PC-9 (cell line): ENCODE measurements at regions not wholly inside any gene's neighbourhood (a gene's known extent, or its start where the extent isn't known, plus 50 kb on each side); places are given as distances from the start of the nearest gene placed in this dataset.

ENCODE experiments used
- BruUV-seq: library from RNA; stranded (reverse); fragments of 400-500 nt; replicated peaks from 2 replicates; lab custom pipeline; 2021; lab: Mats Ljungman, UMichigan
- CTCF ChIA-PET: fragments of 300-600 bp; sonication (Branson Sonifier 250); formaldehyde crosslinking; loops from one replicate; lab custom pipeline; 2022; ENCODE audit warnings: antibody characterized with exemption; lab: Charles Lee
- POLR2A ChIA-PET: fragments of 300-600 bp; sonication (Branson Sonifier 250); formaldehyde crosslinking; loops from one replicate; lab custom pipeline; 2022; ENCODE audit warnings: antibody characterized with exemption; ENCODE audit not compliant: unreplicated experiment; lab: Charles Lee
- DNase-seq, 2 experiments: peaks; one replicate each; pipeline versions ENCODE4 v3.0.0 to v3.0.0-alpha.2; 2015 to 2022; ENCODE audit warnings: mixed read lengths in 1 of 2
- H2AFZ ChIP-seq: fragments of 200-600 bp; sonication (generic); 2 replicates; pipeline ENCODE4 v1.8.1; 2017; ENCODE audit warnings: antibody characterized with exemption
- H3F3A ChIP-seq: fragments of 200-600 bp; sonication (generic); 2 replicates; pipeline ENCODE4 v1.8.1; 2017; ENCODE audit warnings: antibody characterized with exemption, mild to moderate bottlenecking, low read depth; ENCODE audit not compliant: insufficient read depth
- H3K27ac ChIP-seq: fragments of 200-600 bp; sonication (generic); 2 replicates; pipeline ENCODE4 v1.6.1; 2016; ENCODE audit warnings: mixed run types
- H3K27me3 ChIP-seq: fragments of 200-600 bp; sonication (generic); 2 replicates; pipeline ENCODE4 v1.6.1; 2016; ENCODE audit warnings: low read depth, mixed run types; ENCODE audit not compliant: insufficient read depth
- H3K36me3 ChIP-seq: fragments of 200-600 bp; sonication (generic); 2 replicates; pipeline ENCODE4 v1.6.1; 2016; ENCODE audit warnings: low read depth, mixed run types
- H3K4me1 ChIP-seq: fragments of 200-600 bp; sonication (generic); replicated peaks from 2 replicates; pipeline ENCODE4 v1.6.1; 2016; ENCODE audit warnings: mixed run types; ENCODE audit not compliant: insufficient read depth
- H3K4me2 ChIP-seq: fragments of 200-600 bp; sonication (generic); 2 replicates; pipeline ENCODE4 v1.6.1; 2017; ENCODE audit warnings: mixed run types
- H3K4me3 ChIP-seq: fragments of 200-600 bp; sonication (generic); 2 replicates; pipeline ENCODE4 v1.6.1; 2016; ENCODE audit warnings: mixed run types
- H3K79me2 ChIP-seq: fragments of 200-600 bp; sonication (generic); 2 replicates; pipeline ENCODE4 v1.6.1; 2017; ENCODE audit warnings: low read depth, mixed run types
- H3K9me2 ChIP-seq: fragments of 200-600 bp; sonication (generic); 2 replicates; pipeline ENCODE4 v1.8.1; 2017; ENCODE audit warnings: mild to moderate bottlenecking; ENCODE audit not compliant: insufficient read depth
- H3K9me3 ChIP-seq: fragments of 200-600 bp; sonication (generic); 2 replicates; pipeline ENCODE4 v1.8.1; 2016; ENCODE audit warnings: low read depth; ENCODE audit not compliant: insufficient read depth
- H4K20me1 ChIP-seq: fragments of 200-600 bp; sonication (generic); 2 replicates; pipeline ENCODE4 v1.8.1; 2017; ENCODE audit not compliant: insufficient read depth
- EZH2 ChIP-seq: fragments of 200-600 bp; sonication (generic); IDR thresholded peaks from 2 replicates; pipeline ENCODE4 v1.8.0; 2017; ENCODE audit warnings: antibody characterized with exemption, low read depth
- intact Hi-C: fragments of 100-400 bp; cut with micrococcal nuclease; formaldehyde crosslinking; loops from one replicate; pipeline ENCODE4 v1.10.0; 2022; ENCODE audit not compliant: unreplicated experiment
- TF ChIP-seq, protein P1 (sequence below): fragments of 200-600 bp; sonication (generic); conservative IDR thresholded peaks from 2 replicates; pipeline ENCODE4 v1.6.1; 2017; ENCODE audit warnings: mixed run types, antibody characterized with exemption, mild to moderate bottlenecking, moderate library complexity

DNA sequence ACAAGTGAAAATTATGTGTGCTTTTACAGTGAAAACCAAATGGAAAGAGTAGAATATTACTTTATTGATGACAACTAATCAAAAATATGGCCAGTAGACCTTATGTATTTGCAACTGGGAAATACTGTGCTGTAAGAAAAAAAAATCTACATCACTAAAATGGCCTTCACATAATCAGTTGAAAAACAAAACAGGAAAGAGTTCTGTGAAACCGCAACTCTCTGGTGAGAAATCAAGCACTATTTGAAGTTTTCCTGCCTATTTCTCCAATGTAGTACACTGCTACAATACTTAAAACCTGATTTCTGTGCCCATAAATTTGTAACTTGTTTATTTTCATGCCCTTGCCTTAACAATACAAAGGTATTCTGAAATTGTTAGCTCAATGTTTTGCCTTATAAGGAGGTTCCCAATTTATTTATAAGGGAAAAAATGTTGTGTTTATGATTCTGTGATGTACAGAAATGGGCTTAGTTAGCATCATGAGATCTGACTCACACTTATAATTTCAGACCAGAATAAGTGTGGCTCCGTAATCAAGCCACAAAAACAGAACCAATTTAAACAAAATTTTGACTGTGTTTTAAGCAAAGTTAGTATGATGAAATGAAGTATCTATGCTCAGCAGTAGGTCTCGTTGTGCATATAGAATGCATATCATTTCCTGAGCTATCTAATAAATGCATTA lies 147.1 kb downstream of the FAT4 start:
- H2AFZ ChIP-seq = no peak overlapping the region
- H3K9me3 ChIP-seq = no peaks in the 10 kb centered on the region
- no peaks in the 10 kb centered on the region for H3K36me3 ChIP-seq
- no peaks in the 10 kb centered on the region for H3K4me1 ChIP-seq
- H3F3A ChIP-seq = no peaks in the 10 kb centered on the region
- no peak overlapping the region for H3K27ac ChIP-seq
- H4K20me1 ChIP-seq = no peaks in the 10 kb centered on the region
- H3K9me2 ChIP-seq = no peaks in the 10 kb centered on the region
- intact Hi-C loops = no loop called here
- no peak overlapping the region for H3K4me2 ChIP-seq
- no peak overlapping the region for H3K4me3 ChIP-seq
- POLR2A ChIA-PET = no interaction called here
- CTCF ChIA-PET = no interaction called here
- TF ChIP-seq, protein P1, sequence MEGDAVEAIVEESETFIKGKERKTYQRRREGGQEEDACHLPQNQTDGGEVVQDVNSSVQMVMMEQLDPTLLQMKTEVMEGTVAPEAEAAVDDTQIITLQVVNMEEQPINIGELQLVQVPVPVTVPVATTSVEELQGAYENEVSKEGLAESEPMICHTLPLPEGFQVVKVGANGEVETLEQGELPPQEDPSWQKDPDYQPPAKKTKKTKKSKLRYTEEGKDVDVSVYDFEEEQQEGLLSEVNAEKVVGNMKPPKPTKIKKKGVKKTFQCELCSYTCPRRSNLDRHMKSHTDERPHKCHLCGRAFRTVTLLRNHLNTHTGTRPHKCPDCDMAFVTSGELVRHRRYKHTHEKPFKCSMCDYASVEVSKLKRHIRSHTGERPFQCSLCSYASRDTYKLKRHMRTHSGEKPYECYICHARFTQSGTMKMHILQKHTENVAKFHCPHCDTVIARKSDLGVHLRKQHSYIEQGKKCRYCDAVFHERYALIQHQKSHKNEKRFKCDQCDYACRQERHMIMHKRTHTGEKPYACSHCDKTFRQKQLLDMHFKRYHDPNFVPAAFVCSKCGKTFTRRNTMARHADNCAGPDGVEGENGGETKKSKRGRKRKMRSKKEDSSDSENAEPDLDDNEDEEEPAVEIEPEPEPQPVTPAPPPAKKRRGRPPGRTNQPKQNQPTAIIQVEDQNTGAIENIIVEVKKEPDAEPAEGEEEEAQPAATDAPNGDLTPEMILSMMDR = no peak
- no peak for TF ChIP-seq EZH2
- no TSS peak for BruUV-seq
- no peak for DNase-seq
- H3K79me2 ChIP-seq = no peaks in the 10 kb centered on the region
- no peaks in the 10 kb centered on the region for H3K27me3 ChIP-seq

DNA sequence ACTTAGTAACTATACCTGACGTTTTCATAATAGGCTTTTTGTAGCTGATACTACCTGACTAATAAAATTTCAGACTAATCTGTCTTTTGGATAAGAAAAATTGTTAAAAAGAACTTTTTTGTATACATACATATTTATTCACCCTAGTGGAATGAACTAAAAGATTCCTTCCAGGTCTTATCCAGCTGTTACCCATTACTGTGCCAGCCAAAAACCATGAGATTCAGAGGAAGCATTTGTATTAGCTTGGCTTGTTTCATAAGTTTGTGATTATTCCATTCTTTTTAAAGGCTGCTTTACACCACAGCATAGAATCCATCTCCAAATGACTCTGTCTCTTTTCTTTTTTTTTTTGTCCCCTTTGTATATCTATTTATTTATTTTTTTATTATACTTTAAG lies 149.4 kb downstream of the FAT4 start:
- Histone ChIP-seq H4K20me1 (no peaks in the 10 kb centered on the region), H3K4me1 (no peaks in the 10 kb centered on the region), H3K4me2 (no peak overlapping the region), H2AFZ (no peak overlapping the region), H3K27me3 (no peaks in the 10 kb centered on the region), H3K9me2 (no peaks in the 10 kb centered on the region), H3F3A (no peaks in the 10 kb centered on the region), H3K9me3 (no peaks in the 10 kb centered on the region), H3K79me2 (no peaks in the 10 kb centered on the region), H3K36me3 (no peaks in the 10 kb centered on the region), H3K4me3 (no peak overlapping the region), H3K27ac (no peak overlapping the region)
- ChIA-PET CTCF (no interaction called here), POLR2A (no interaction called here)
- BruUV-seq = no TSS peak
- intact Hi-C loops = no loop called here
- no peak for DNase-seq
- TF ChIP-seq EZH2 = no peak
- TF ChIP-seq, protein P1 = no peak

DNA sequence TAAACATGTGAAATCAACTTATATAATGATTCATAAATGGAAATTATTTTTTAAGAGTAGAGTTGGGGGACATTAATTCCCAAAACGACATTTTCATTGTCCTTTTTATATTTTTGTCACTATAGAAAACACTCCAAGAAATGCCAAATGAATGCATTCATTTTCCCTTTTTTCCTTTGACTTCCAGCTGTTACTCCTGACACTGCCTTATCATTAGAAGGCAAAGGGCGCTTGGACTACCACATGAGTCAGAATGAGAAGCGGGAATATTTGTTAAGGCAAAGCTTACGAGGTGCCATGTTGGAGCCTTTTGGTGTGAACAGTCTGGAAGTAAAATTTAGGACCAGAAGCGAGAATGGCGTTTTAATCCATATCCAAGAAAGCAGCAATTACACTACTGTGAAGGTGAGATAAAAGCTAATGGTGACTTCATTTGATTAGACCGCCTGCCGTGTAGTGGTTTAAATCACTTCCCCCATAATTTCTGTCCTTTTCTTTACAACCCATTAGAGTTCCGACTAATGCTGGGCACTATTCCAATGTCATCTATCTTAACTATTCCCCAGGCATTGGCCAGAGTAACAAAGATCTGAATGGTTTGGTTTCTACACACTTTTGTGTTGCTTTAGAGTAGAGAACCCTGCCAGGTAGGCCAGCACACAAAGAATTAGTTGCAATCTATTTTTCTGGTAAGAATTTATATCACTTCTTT lies 166.7 kb downstream of the FAT4 start:
- Histone ChIP-seq H4K20me1 (no peaks in the 10 kb centered on the region), H3K9me2 (no peaks in the 10 kb centered on the region), H3K79me2 (no peaks in the 10 kb centered on the region), H3K27me3 (no peaks in the 10 kb centered on the region), H3K4me3 (no peak overlapping the region), H3K36me3 (no peaks in the 10 kb centered on the region), H3K9me3 (no peaks in the 10 kb centered on the region), H3K27ac (no peak overlapping the region), H3K4me1 (no peaks in the 10 kb centered on the region), H3F3A (no peaks in the 10 kb centered on the region), H3K4me2 (no peak overlapping the region), H2AFZ (no peak overlapping the region)
- ChIA-PET CTCF (no interaction called here), POLR2A (no interaction called here)
- TF ChIP-seq, protein P1 = no peak
- TF ChIP-seq EZH2 = no peak
- intact Hi-C loops = no loop called here
- BruUV-seq = no TSS peak
- DNase-seq = no peak
